ENCODE measurements at regions not wholly inside any gene's neighbourhood (a gene's known extent, or its start where the extent isn't known, plus 50 kb on each side); places are given as distances from the start of the nearest gene placed in this dataset.

GRCh38 chr7:98514211-98515031 lies 102.7 kb upstream of the NPTX2 start:
- DNase-seq, result no peak

DNA sequence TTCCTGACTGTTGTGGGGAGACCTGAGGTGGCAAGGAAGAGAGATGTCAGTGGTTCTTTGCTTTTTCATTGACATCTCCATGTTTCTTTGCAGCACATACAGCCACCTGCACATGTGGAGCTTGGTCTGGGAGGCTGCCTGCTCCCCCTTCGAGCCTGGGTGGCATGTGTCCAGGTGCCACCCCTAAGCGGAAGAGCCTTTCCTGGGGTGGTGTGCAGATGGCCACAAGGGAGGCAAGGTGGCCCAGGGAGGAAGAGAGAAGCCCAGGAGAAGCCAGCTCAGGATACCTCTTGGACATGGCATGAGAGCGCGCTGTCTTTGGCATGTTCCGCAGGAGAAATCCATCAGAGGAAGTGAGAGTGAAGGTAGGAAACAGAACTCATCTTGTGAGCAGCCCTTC lies 105.9 kb upstream of the NPTX2 start:
- no peak for DNase-seq

DNA sequence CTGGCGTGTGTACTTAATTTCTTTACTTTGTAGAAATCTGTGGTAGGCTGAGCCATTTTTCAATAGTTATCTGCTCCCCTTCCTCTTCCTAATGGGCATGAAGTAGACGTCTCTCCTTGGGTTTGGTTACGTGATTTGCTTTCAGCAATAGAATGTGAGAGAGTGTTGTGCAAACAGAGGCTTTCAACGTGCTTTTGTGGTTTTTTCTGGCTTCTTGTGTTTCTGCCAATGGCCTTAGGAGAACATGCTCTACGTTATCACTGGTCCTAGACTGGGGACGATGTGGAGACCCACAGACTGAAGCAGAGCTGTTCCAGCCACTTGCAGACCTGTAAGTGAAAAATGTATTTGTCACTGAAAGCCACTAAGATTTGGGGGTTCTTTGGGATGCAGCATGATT lies 107.2 kb upstream of the NPTX2 start:
- DNase-seq, result no peak

DNA sequence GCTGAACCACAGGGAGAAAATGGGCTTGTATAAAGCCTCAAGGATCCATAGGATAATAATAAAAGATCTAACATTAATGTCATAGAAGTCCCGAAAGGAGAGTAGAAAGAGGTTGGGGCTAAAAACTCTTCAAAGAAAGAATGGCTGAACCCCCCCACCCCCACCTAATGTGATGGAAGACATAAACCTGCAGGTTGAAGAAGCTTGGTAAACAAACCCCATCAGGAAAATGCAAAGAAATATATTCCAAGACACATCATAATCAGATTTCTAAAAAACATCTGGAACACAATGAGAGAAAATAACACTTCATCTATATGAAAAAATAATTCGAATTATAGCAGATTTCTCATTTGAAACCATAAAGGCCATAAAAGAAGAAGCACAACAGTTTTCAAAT lies 105.6 kb upstream of the BAIAP2L1 start:
- no peak for DNase-seq

DNA sequence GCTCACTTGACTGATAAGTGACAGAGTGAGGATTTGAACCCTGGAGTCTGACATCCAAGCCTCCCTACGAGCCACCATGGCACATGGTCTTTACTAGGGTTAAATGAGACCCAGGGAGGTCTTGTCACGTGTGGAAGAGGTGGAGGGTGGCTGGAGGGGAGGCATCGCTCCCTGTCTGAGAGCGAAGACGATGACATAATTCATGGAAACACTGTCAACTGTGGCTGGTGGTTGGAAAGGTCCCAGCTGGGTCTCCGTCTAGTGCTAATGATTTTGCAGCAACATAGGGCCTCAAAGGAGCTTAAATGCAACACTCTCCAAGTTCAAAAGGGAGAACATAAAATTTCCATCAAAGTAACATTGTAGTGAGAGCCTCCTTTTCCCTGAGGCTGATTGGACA lies 99.9 kb upstream of the BAIAP2L1 start:
- no peak for DNase-seq

DNA sequence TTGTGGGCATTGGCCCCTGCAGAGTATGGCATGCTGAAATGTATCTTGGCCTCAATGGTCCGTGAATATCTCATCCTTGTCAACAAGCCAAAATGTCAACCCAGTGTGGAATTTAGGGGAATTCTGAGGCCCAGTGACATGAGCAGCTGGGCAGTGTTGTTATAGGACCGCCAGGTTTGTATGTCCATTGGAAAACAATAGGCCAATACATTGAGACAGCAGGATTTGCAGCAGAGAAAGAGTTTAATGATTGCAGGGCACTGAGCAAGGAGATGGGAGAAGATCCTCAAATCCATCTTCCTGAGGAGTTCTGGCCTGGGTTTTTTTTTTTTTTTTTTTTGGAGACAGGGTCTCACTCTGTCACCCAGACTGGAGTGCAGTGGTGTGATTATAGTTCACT lies 95.7 kb upstream of the BAIAP2L1 start:
- DNase-seq, result no peak

GRCh38 chr7:98495200-98495955 lies 94.5 kb upstream of the BAIAP2L1 start:
- DNase-seq, result no peak

- DNase-seq, result no peak
Observed at GRCh38 chr7:98493030-98493778, 92.3 kb upstream of the BAIAP2L1 start.

DNA sequence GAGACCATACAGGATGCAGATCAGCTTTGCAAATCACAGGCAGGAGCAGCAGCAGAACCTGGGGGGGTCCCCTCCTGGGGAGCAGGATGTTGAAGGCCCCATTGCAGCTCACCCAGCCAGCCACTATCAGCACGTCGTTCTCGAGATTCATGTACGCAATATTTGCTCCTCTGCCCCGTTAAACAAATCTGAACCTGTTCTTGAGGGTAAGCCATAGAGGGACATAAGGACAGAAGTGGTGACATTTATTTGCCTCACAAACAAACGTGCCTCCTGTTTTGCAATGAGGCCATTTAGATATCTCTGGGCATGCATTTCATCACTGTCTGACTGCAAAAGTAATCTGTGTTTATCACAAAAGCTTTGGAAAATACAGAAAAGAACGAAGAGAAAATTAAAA lies 87.3 kb upstream of the BAIAP2L1 start:
- DNase-seq, result no peak

GRCh38 chr7:98483964-98484545 lies 83.2 kb upstream of the BAIAP2L1 start:
- no peak for DNase-seq

DNA sequence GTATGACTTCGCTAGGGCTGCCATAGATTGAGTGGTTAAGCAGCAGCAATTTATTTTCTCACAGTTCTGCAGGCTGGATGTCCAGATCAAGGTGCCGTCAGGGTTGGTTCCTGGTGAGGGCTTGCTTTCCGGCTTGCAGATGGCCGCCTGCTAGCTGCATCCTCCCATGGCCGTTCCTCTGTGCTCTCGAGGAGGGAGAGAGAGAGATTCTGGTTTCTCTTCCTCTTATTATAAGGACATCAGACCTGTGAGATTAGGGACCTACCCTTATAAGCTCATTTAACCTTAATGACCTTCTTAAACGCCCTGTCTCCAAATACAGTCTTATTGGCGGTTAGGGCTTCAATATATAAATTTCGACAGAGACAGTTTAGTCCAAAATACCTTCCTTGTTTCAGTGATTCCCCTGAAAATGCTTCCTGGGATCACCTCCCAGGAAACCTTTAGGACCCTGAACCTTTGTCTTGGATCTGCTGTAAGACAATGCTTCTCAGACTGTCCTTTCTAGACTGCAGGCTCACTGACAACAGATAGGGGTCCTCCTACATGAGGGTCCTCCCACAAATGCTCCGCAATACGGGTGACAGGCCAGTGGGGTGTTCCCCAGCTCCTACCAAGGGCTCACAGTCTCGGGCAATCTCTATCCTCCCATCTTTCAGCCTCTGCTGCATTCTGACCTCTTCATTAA lies 82.5 kb upstream of the BAIAP2L1 start:
- DNase-seq, result no peak

- no peak for DNase-seq
Observed at GRCh38 chr7:98479318-98479717, 78.4 kb upstream of the BAIAP2L1 start.

DNA sequence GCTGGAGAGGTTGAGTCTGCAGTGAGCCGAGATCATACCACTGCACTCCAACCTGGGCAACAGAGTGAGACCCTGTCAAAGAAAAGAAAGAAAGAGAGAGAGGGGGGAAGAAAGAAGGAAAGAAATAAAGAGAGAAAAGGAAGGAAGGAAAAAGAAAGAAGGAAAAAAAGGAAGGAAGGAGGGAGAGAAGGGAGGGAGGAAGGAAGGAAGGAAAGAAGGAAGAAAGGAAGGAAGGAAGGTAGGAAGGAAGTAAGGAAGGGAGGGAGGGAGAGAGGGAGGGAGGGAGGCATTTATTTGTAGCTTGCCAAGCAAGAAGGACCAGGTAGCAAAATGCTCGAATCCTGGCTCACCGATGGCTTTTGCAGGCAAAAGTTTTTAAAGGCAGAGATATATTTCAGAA lies 74.5 kb upstream of the BAIAP2L1 start:
- DNase-seq, result no peak

DNA sequence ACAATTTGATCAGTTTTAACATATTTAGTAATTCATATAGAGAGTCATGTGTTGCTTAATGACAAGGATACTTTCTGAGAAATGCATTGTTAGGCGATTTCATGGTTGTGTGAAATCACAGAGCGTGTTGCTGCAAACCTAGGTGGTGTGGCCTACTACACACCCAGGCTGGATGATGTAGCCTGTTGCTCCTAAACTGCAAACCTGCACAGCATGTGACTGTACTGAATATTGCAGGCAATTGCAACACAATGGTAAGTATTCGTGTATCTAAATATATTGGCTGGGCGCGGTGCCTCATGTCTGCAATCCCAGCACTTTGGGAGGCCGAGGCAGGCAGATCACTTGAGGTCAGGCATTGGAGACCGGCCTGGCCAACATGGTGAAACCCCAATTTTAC lies 73.7 kb upstream of the BAIAP2L1 start:
- DNase-seq, result no peak

DNA sequence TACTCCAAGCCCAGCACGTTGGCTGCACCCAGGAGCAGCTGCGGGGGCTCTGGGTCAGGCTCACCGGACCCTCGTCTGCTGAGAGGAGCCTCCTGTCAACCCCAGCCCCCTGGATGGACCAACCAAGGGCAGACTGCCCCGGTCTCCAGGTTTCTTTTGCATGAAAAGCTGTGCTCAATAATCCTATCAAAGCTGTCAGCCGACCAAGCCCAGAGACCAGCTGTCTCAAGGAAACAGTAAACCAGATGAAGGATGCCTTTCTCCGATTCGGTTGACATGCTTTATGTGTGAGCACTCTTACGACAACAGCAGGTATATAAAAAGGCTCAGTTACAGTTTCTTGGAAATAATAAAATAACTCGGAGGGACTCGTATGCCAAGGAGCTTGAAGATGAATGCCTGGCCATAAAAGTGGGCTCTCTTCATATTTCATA lies 71.6 kb upstream of the BAIAP2L1 start:
- DNase-seq, result no peak

- DNase-seq, result peak; percentile 66
Observed at GRCh38 chr7:98470485-98471240, 69.8 kb upstream of the BAIAP2L1 start.

GRCh38 chr7:98469088-98469487 lies 68.2 kb upstream of the BAIAP2L1 start:
- no peak for DNase-seq

GRCh38 chr7:98467570-98468312 lies 66.9 kb upstream of the BAIAP2L1 start:
- DNase-seq, result no peak

DNA sequence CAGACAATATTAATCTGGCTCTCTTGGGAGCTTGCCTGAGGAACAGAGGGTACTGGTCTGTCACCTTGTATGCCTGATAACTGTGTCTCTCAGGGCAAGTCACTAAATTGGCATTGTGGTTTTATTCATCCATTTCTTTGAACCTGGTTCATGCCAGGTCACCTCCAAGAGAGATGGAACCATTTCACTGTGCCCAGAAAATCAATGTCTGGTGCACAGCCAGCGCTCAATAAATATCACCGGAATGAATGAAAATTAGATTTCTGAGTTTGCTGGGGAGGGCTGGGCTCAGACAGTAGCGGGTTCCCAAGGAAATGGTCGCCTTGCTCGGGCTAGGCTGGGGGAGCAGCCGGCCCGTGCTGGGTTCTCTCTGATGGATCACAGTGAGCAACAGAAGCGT lies 64.1 kb upstream of the BAIAP2L1 start:
- no peak for DNase-seq

DNA sequence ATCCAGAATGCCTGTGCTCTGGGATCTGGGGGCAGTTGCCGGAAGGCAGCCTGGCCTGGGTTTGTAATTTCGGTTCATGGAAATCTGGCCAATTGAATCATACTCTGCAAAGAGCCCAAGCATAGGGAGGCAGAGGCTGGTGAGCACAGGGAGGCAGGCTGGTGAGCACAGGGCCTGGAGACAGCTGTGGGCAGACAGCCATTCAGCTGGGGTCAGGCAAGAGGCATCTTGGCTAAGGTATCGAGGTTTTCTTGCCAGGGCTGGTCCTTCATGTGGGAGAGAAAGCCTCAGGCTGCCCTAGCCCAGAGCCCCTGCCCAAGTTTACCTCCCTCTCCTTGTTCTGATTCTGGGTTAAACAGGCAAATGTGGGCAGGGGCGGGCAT lies 63.7 kb upstream of the BAIAP2L1 start:
- DNase-seq, result no peak
